IPS-18a (cell line): ENCODE measurements at regions not wholly inside any gene's neighbourhood (a gene's known extent, or its start where the extent isn't known, plus 50 kb on each side); places are given as distances from the start of the nearest gene placed in this dataset.
"Not testable (repeated sequence)": the region's sequence is repeated elsewhere in the genome, so short reads cannot be mapped to it uniquely, and the experiment has no call there.

ENCODE experiments used
- H3K27ac ChIP-seq: one replicate; pipeline ENCODE4 v1.5.1; 2013; ENCODE audit warnings: low read length
- H3K27me3 ChIP-seq: one replicate; pipeline ENCODE4 v1.6.1; 2013; ENCODE audit warnings: mild to moderate bottlenecking, low read length; ENCODE audit not compliant: control insufficient read depth, insufficient read depth
- H3K36me3 ChIP-seq: one replicate; pipeline ENCODE4 v1.6.1; 2013; ENCODE audit warnings: low read depth, low read length; ENCODE audit not compliant: control insufficient read depth
- H3K4me1 ChIP-seq: one replicate; pipeline ENCODE4 v1.6.1; 2013; ENCODE audit warnings: low read depth, low read length; ENCODE audit not compliant: control insufficient read depth
- H3K4me3 ChIP-seq: one replicate; pipeline ENCODE4 v1.5.1; 2013; ENCODE audit warnings: low read length
- H3K9ac ChIP-seq: one replicate; pipeline ENCODE4 v1.6.1; 2013; ENCODE audit warnings: mild to moderate bottlenecking, low read length, moderate library complexity
- H3K9me3 ChIP-seq: one replicate; pipeline ENCODE4 v1.6.1; 2013; ENCODE audit warnings: low read depth, low read length; ENCODE audit not compliant: control insufficient read depth

GRCh38 chr6:56814802-56815201, 140.1 kb upstream of the BEND6 start:
- Histone ChIP-seq H3K36me3 (no peaks in the 10 kb centered on the region), H3K27ac (no peak overlapping the region), H3K9ac (no peak overlapping the region), H3K9me3 (no peaks in the 10 kb centered on the region), H3K4me1 (peaks cover 11% of the 10 kb centered on the region), H3K4me3 (no peak overlapping the region), H3K27me3 (no peaks in the 10 kb centered on the region)

- no peak overlapping the region for H3K4me3 ChIP-seq
- H3K9me3 ChIP-seq = no peaks in the 10 kb centered on the region
- no peaks in the 10 kb centered on the region for H3K27me3 ChIP-seq
- no peaks in the 10 kb centered on the region for H3K36me3 ChIP-seq
- H3K9ac ChIP-seq = no peak overlapping the region
- peaks cover 10% of the 10 kb centered on the region for H3K4me1 ChIP-seq
- no peak overlapping the region for H3K27ac ChIP-seq
Measured at GRCh38 chr6:56814308-56814707, 140.6 kb upstream of the BEND6 start.

- H3K4me1 ChIP-seq = peaks cover 11% of the 10 kb centered on the region
- not testable (repeated sequence) for H3K9ac ChIP-seq, H3K4me3 ChIP-seq, H3K36me3 ChIP-seq, H3K27me3 ChIP-seq, H3K27ac ChIP-seq, H3K9me3 ChIP-seq
Measured at GRCh38 chr6:56812851-56813250, 142.1 kb upstream of the BEND6 start.

DNA sequence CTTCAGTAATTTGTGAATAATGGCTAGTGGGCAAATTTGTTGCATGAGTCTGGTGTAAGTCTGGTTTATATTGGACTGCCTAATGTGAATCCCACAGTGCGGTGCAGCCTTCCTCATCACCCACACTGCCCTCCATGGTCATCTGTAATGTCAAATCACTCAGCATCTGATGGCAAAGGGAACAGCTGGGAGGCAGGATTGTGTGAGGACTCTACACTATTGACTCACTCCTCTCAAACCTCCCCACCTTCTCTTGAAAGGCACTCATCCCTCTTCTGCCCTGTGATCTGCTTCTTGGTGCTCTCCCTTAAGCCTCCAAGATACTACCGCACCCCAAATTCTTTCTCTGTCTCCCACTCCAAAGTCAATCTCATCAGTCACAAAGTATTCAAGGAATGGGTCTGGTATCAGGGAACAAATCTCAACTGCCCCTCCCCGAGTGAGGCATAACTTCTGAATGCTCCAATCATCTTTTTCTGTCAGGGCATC, 146.0 kb upstream of the BEND6 start:
- Histone ChIP-seq H3K4me1 (peaks cover 14% of the 10 kb centered on the region), H3K9me3 (no peaks in the 10 kb centered on the region), H3K36me3 (no peaks in the 10 kb centered on the region), H3K27me3 (no peaks in the 10 kb centered on the region), H3K4me3 (no peak overlapping the region), H3K27ac (no peak overlapping the region), H3K9ac (no peak overlapping the region)

DNA sequence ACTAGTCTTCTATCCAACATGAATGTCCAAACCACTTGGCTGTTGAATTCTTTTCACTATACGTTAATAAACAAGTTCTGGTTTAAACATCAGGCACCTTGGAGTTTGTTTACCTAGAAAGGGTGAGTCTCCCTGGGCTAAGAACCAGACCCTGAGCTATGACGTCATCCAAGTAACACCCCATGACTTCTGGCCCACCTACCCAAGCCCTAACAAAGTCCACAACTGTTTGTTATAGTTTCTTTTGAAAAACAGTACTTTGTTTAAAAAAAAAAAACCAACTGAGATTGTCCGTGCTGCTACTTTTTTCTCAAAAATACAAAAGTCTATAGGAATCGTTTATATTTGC, 146.9 kb upstream of the BEND6 start:
- Histone ChIP-seq H3K27me3 (no peaks in the 10 kb centered on the region), H3K9ac (no peak overlapping the region), H3K4me3 (no peak overlapping the region), H3K36me3 (no peaks in the 10 kb centered on the region), H3K4me1 (peaks cover 21% of the 10 kb centered on the region), H3K9me3 (no peaks in the 10 kb centered on the region), H3K27ac (no peak overlapping the region)

GRCh38 chr6:56807326-56807988, 147.4 kb upstream of the BEND6 start:
- no peak overlapping the region for H3K9ac ChIP-seq
- no peak overlapping the region for H3K27ac ChIP-seq
- H3K4me1 ChIP-seq = peaks cover 26% of the 10 kb centered on the region

GRCh38 chr6:56806368-56806767, 148.5 kb upstream of the BEND6 start:
- H3K36me3 ChIP-seq = no peaks in the 10 kb centered on the region
- peaks cover 26% of the 10 kb centered on the region for H3K4me1 ChIP-seq
- no peak overlapping the region for H3K27ac ChIP-seq
- H3K4me3 ChIP-seq = no peak overlapping the region
- H3K9ac ChIP-seq = no peak overlapping the region
- no peaks in the 10 kb centered on the region for H3K9me3 ChIP-seq
- H3K27me3 ChIP-seq = no peaks in the 10 kb centered on the region

More at GRCh38 chr6:56807326-56807988, 147.4 kb upstream of the BEND6 start:
- no peak overlapping the region for H3K4me3 ChIP-seq
- no peaks in the 10 kb centered on the region for H3K9me3 ChIP-seq
- H3K27me3 ChIP-seq = no peaks in the 10 kb centered on the region
- no peaks in the 10 kb centered on the region for H3K36me3 ChIP-seq

DNA sequence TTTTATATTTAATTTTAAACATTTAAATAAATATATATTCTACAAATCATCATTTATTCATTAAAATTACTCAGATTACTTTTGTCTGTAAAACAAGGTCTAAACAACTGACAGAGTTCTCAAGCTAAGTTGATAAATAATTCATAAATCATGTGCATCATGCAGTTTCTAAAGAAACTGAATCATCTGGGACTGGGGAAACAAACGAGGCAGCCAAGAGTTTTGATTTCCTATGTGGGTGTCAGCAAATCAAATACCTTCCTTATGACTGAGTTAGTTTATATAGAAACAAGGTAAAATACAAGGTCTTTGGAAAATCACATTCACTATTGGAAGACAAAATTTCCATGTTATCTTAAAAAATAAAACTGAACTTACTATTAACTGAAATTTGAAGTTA, 149.9 kb upstream of the BEND6 start:
- Histone ChIP-seq H3K27ac (no peak overlapping the region), H3K9me3 (no peaks in the 10 kb centered on the region), H3K27me3 (no peaks in the 10 kb centered on the region), H3K9ac (no peak overlapping the region), H3K36me3 (no peaks in the 10 kb centered on the region), H3K4me1 (peaks cover 26% of the 10 kb centered on the region), H3K4me3 (no peak overlapping the region)

- H3K27me3 ChIP-seq = no peaks in the 10 kb centered on the region
- no peak overlapping the region for H3K27ac ChIP-seq
- H3K9ac ChIP-seq = no peak overlapping the region
- H3K4me1 ChIP-seq = peaks cover 22% of the 10 kb centered on the region
- H3K4me3 ChIP-seq = no peak overlapping the region
- H3K9me3 ChIP-seq = no peaks in the 10 kb centered on the region
- no peaks in the 10 kb centered on the region for H3K36me3 ChIP-seq
Measured at GRCh38 chr6:56803594-56803993, 151.3 kb upstream of the BEND6 start.

GRCh38 chr6:56802584-56802983, 152.3 kb upstream of the BEND6 start:
- H3K4me3 ChIP-seq = no peak overlapping the region
- H3K4me1 ChIP-seq = peaks cover 21% of the 10 kb centered on the region
- no peaks in the 10 kb centered on the region for H3K27me3 ChIP-seq
- no peaks in the 10 kb centered on the region for H3K9me3 ChIP-seq
- H3K36me3 ChIP-seq = no peaks in the 10 kb centered on the region
- H3K27ac ChIP-seq = no peak overlapping the region
- no peak overlapping the region for H3K9ac ChIP-seq

DNA sequence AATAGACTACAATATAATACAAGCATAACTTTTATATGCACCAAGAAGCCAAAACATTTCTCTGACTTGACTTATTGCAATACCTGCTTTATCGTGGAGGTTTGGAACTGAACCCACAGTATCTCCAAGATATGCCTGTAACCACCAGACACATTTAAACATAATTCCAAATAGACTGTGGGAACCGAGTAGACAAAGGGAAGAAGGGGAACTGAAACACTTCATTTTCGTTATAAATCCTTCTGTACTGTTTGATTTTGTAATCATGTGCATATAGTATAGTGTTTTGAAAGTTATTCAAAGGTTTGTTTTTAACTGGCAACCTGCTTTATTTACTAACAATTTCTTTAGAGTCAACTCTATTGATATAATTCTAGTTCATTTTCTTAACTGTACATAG, 154.9 kb upstream of the BEND6 start:
- Histone ChIP-seq H3K27ac (no peak overlapping the region), H3K4me3 (no peak overlapping the region), H3K36me3 (no peaks in the 10 kb centered on the region), H3K4me1 (peaks cover 35% of the 10 kb centered on the region), H3K27me3 (no peaks in the 10 kb centered on the region), H3K9ac (no peak overlapping the region), H3K9me3 (no peaks in the 10 kb centered on the region)

DNA sequence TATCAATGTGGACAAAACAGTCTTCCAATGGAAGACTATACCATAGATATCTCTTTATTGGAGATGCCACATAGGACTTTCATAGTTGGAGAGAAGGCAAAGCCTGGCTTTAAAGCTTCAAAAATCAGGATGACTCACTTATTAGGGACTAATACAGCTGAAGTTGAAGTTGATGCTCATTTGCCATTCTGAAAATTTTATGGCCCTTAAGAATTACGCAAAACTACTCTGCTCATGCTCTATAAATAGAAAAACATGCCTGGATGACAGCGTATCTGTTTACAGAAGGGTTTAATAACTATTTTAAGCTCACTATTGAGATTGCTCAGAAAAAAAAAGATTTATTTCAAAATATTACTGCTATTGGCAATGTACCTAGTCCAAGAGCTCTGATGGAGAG, 155.5 kb upstream of the DST start:
- Histone ChIP-seq H3K4me1 (peaks cover 45% of the 10 kb centered on the region), H3K9ac (no peak overlapping the region), H3K27me3 (no peaks in the 10 kb centered on the region), H3K27ac (no peak overlapping the region), H3K36me3 (no peaks in the 10 kb centered on the region), H3K9me3 (no peaks in the 10 kb centered on the region), H3K4me3 (no peak overlapping the region)
